HG03108 (cell line): ENCODE measurements at regions not wholly inside any gene's neighbourhood (a gene's known extent, or its start where the extent isn't known, plus 50 kb on each side); places are given as distances from the start of the nearest gene placed in this dataset.

Source experiments
- ATAC-seq: cut with Tn5 transposase; IDR thresholded peaks from one replicate; pipeline ENCODE4 v1.9.1; 2021; ENCODE audit warnings: moderate library complexity; ENCODE audit not compliant: unreplicated experiment

- peak; percentile 93 for ATAC-seq
These were observed 117.2 kb upstream of the KLF6 start for GRCh38 chr10:3902054-3902808.

- ATAC-seq: no peak
These were observed 116.4 kb upstream of the KLF6 start for GRCh38 chr10:3901370-3901769.

GRCh38 chr10:3900391-3900790 is 115.4 kb upstream of the KLF6 start:
- no peak for ATAC-seq

GRCh38 chr10:3898821-3899220 is 113.8 kb upstream of the KLF6 start:
- ATAC-seq: no peak

GRCh38 chr10:3897156-3897555 is 112.1 kb upstream of the KLF6 start:
- ATAC-seq: no peak

GRCh38 chr10:3896161-3896560 is 111.2 kb upstream of the KLF6 start:
- no peak for ATAC-seq

- no peak for ATAC-seq
These were observed 110.1 kb upstream of the KLF6 start for GRCh38 chr10:3895045-3895631.

- ATAC-seq: no peak
These were observed 109.0 kb upstream of the KLF6 start for GRCh38 chr10:3893901-3894563.

GRCh38 chr10:3892440-3893425 is 107.7 kb upstream of the KLF6 start:
- ATAC-seq: no peak

- no peak for ATAC-seq
These were observed 106.4 kb upstream of the KLF6 start for GRCh38 chr10:3891396-3891795.

- ATAC-seq: no peak
These were observed 105.8 kb upstream of the KLF6 start for GRCh38 chr10:3890602-3891352.

- no peak for ATAC-seq
These were observed 105.0 kb upstream of the KLF6 start for GRCh38 chr10:3889961-3890522.

- peak; percentile 60 for ATAC-seq
These were observed 103.0 kb upstream of the KLF6 start for GRCh38 chr10:3887885-3888476.

GRCh38 chr10:3887404-3887803 is 102.4 kb upstream of the KLF6 start:
- ATAC-seq: no peak

- no peak for ATAC-seq
These were observed 101.7 kb upstream of the KLF6 start for GRCh38 chr10:3886641-3887251.

GRCh38 chr10:3886191-3886590 is 101.2 kb upstream of the KLF6 start:
- ATAC-seq: no peak

- no peak for ATAC-seq
These were observed 97.8 kb upstream of the KLF6 start for GRCh38 chr10:3882855-3883254.

GRCh38 chr10:3881622-3882021 is 96.6 kb upstream of the KLF6 start:
- no peak for ATAC-seq

- no peak for ATAC-seq
These were observed 94.1 kb upstream of the KLF6 start for GRCh38 chr10:3879073-3879472.
